K562 (cell line): ENCODE measurements at regions not wholly inside any gene's neighbourhood (a gene's known extent, or its start where the extent isn't known, plus 50 kb on each side); places are given as distances from the start of the nearest gene placed in this dataset.

ENCODE experiments used
- ATAC-seq: fragments of 200-7000 bp; cut with Tn5 transposase; 3 replicates; pipeline ENCODE4 v1.9.1; 2020; ENCODE audit warnings: moderate library complexity
- BruUV-seq: library from RNA; stranded (reverse); fragments of 400-500 nt; replicated peaks from 2 replicates; lab custom pipeline; 2021; lab: Mats Ljungman, UMichigan
- CTCF ChIA-PET: fragments of 300-600 bp; formaldehyde crosslinking; extraction: SDS; loops from one replicate; lab custom pipeline; 2021; ENCODE audit warnings: low intra/inter-chr PET ratio; lab: Yijun Ruan, JAX
- POLR2A ChIA-PET: fragments of 300-600, 350-650 bp; sonication (Branson Sonifier 250); formaldehyde crosslinking; extraction: SDS; loops from one replicate; lab custom pipeline; 2021; ENCODE audit warnings: antibody characterized with exemption, inconsistent platforms; lab: Yijun Ruan, JAX
- DNase-seq, 4 experiments: peaks; one replicate each; pipeline versions ENCODE4 v3.0.0 to v3.0.0-alpha.2; 2011 to 2018; ENCODE audit warnings: low spot score in 3 of 4, mixed read lengths in 3 of 4; ENCODE audit errors: extremely low read depth in 1 of 4
- FAIRE-seq: peaks from 2 replicates; lab custom pipeline; 2011; peaks lifted over from hg19 to GRCh38; lab: Jason Lieb, UNC
- H2AFZ ChIP-seq: 2 replicates; pipeline ENCODE4 v1.6.0; 2011; ENCODE audit warnings: low read depth, low read length, control low read depth, inconsistent platforms
- H3K27ac ChIP-seq: fragments of 200-600 bp; 3 replicates; pipeline ENCODE4 v1.8.0; 2011; ENCODE audit warnings: low read depth, mild to moderate bottlenecking, control low read depth, inconsistent platforms, low read length, moderate library complexity, mixed read lengths; ENCODE audit errors: extremely low read depth
- H3K27me3 ChIP-seq, 2 experiments: fragments of 300-600 bp in 1 of 2; 2 replicates in 1 of 2; 3 replicates in 1 of 2; pipeline versions ENCODE4 v1.6.0 to v1.8.0; 2011; ENCODE audit warnings: inconsistent platforms in 2 of 2, low read length in 2 of 2, mild to moderate bottlenecking in 1 of 2, mixed read lengths in 1 of 2, moderate library complexity in 1 of 2; ENCODE audit not compliant: control insufficient read depth in 2 of 2, insufficient read depth in 2 of 2
- H3K36me3 ChIP-seq: fragments of 300-600 bp; 3 replicates; pipeline ENCODE4 v1.8.0; 2011; ENCODE audit warnings: mild to moderate bottlenecking, low read length, inconsistent platforms; ENCODE audit not compliant: control insufficient read depth, insufficient read depth
- H3K4me1 ChIP-seq, 2 experiments: fragments of 200-600 bp in 1 of 2; replicated peaks in 1 of 2; 2 replicates in 1 of 2; 3 replicates in 1 of 2; pipeline versions ENCODE4 v1.5.1 to v1.8.0; 2011; ENCODE audit warnings: inconsistent platforms in 2 of 2, low read length in 2 of 2, mild to moderate bottlenecking in 1 of 2, mixed read lengths in 1 of 2, moderate library complexity in 1 of 2; ENCODE audit not compliant: control insufficient read depth in 2 of 2, insufficient read depth in 2 of 2
- H3K4me2 ChIP-seq: 2 replicates; pipeline ENCODE4 v1.6.1; 2011; ENCODE audit warnings: low read length, control low read depth, inconsistent platforms, mixed read lengths; ENCODE audit not compliant: insufficient read depth
- H3K4me3 ChIP-seq: fragments of 200-600 bp; sonication (generic), shearing (Covaris generic); 2 replicates; pipeline ENCODE4 v1.5.1; 2016; ENCODE audit warnings: control low read depth, inconsistent platforms
- H3K79me2 ChIP-seq: fragments of 200-600 bp; 3 replicates; pipeline ENCODE4 v1.8.0; 2011; ENCODE audit warnings: low read length, inconsistent platforms; ENCODE audit not compliant: control insufficient read depth, insufficient read depth
- H3K9ac ChIP-seq, 2 experiments: 2 replicates each; pipeline versions ENCODE4 v1.6.0 to v1.6.1; 2011; ENCODE audit warnings: low read depth in 2 of 2, low read length in 2 of 2, control low read depth in 1 of 2, inconsistent platforms in 1 of 2, mild to moderate bottlenecking in 1 of 2, mixed read lengths in 1 of 2; ENCODE audit not compliant: insufficient read depth in 1 of 2
- H3K9me1 ChIP-seq: one replicate; pipeline ENCODE4 v1.6.0; 2011; ENCODE audit warnings: inconsistent platforms, mild to moderate bottlenecking, low read length, moderate library complexity; ENCODE audit not compliant: control insufficient read depth, insufficient read depth
- H3K9me3 ChIP-seq: replicated peaks from 2 replicates; pipeline ENCODE4 v1.5.1; 2011; ENCODE audit warnings: low read depth, low read length, inconsistent platforms; ENCODE audit not compliant: control insufficient read depth, insufficient read depth
- H4K20me1 ChIP-seq: replicated peaks from 2 replicates; pipeline ENCODE4 v1.6.1; 2011; ENCODE audit warnings: low read length, inconsistent platforms, mixed read lengths; ENCODE audit not compliant: control insufficient read depth, insufficient read depth
- CBFA2T3 ChIP-seq: fragments of 450-650 bp; IDR thresholded peaks from 2 replicates; pipeline ENCODE4 v1.6.1; 2017
- ETV1 ChIP-seq: fragments of 450-650 bp; conservative IDR thresholded peaks from 2 replicates; pipeline ENCODE4 v1.6.1; 2016; ENCODE audit warnings: missing genetic modification characterization, control low read depth, low read depth, missing compliant biosample characterization
- ETV5 ChIP-seq: sonication (generic); formaldehyde crosslinking; IDR thresholded peaks from 2 replicates; pipeline ENCODE4 v1.4.0; 2020; ENCODE audit warnings: low read depth, mild to moderate bottlenecking, missing genetic modification reagents
- FIP1L1 ChIP-seq: fragments of 200-400 bp; formaldehyde crosslinking; IDR thresholded peaks from 2 replicates; pipeline ENCODE4 v1.6.1; 2018; ENCODE audit warnings: mild to moderate bottlenecking, low read depth, low read length; ENCODE audit not compliant: poor library complexity, severe bottlenecking
- KLF6 ChIP-seq: fragments of 250-450 bp; sonication (Bioruptor Pico); IDR thresholded peaks from 2 replicates; pipeline ENCODE4 v1.4.0; 2020; ENCODE audit warnings: mild to moderate bottlenecking, moderate library complexity, borderline replicate concordance
- MBD2 ChIP-seq: sonication (generic); IDR thresholded peaks from 2 replicates; pipeline ENCODE4 v1.6.1; 2016; ENCODE audit warnings: low read depth, borderline replicate concordance
- MEF2D ChIP-seq: conservative IDR thresholded peaks from 2 replicates; pipeline ENCODE4 v1.6.1; 2016; ENCODE audit warnings: low read depth, missing genetic modification characterization, missing compliant biosample characterization
- NELFE ChIP-seq: IDR thresholded peaks from 2 replicates; pipeline ENCODE4 v1.6.1; 2011; ENCODE audit warnings: mild to moderate bottlenecking; ENCODE audit not compliant: insufficient read depth, insufficient read length
- PHF8 ChIP-seq: fragments of 200-600 bp; sonication (generic); IDR thresholded peaks from 2 replicates; pipeline ENCODE4 v1.6.1; 2012; ENCODE audit warnings: mixed run types, mild to moderate bottlenecking, inconsistent platforms, low read length, moderate library complexity, borderline replicate concordance
- RBBP5 ChIP-seq: fragments of 200-600 bp; sonication (generic); IDR thresholded peaks from 2 replicates; pipeline ENCODE4 v1.6.1; 2012; ENCODE audit warnings: borderline replicate concordance, mild to moderate bottlenecking, low read length, control low read depth, inconsistent platforms; ENCODE audit not compliant: insufficient read depth, poor library complexity, severe bottlenecking
- SMARCA5 ChIP-seq: fragments of 450-650 bp; IDR thresholded peaks from 2 replicates; pipeline ENCODE4 v1.6.1; 2016
- TCF7L2 ChIP-seq: fragments of 150-350 bp; IDR thresholded peaks from 2 replicates; pipeline ENCODE4 v1.6.1; 2016; ENCODE audit warnings: low read depth, mild to moderate bottlenecking, low read length, moderate library complexity
- ZKSCAN8 ChIP-seq: fragments of 200-800 bp; sonication (Bioruptor generic); IDR thresholded peaks from 2 replicates; pipeline ENCODE4 v1.6.1; 2016; ENCODE audit warnings: missing genetic modification characterization, missing compliant biosample characterization
- ZNF217 ChIP-seq: sonication (generic); formaldehyde crosslinking; IDR thresholded peaks from 2 replicates; pipeline ENCODE4 v1.8.0; 2022; ENCODE audit warnings: mild to moderate bottlenecking, missing genetic modification reagents
- WGBS: fragments of 100-300 bp; shearing (Covaris generic); methylation state at CpG from one replicate; pipeline ENCODE4 v1.1.6; 2016; ENCODE audit warnings: low coverage, mixed read lengths; ENCODE audit not compliant: insufficient coverage; ENCODE audit errors: missing lambda C conversion rate; 5-methylcytosine and 5-hydroxymethylcytosine counted together
- in situ Hi-C: fragments of 300-500 bp; cut with MboI; formaldehyde crosslinking; loops from 4 replicates; pipeline ENCODE4 v1.15.0; 2018; ENCODE audit warnings: inconsistent platforms, mixed read lengths
- intact Hi-C: fragments of 100-400 bp; cut with micrococcal nuclease; formaldehyde crosslinking; loops from 2 replicates; pipeline ENCODE4 v1.14.2; 2022
- TF ChIP-seq, protein P1 (sequence below): IDR thresholded peaks from 2 replicates; pipeline ENCODE4 v1.6.1; 2014; ENCODE audit warnings: antibody characterized with exemption

DNA sequence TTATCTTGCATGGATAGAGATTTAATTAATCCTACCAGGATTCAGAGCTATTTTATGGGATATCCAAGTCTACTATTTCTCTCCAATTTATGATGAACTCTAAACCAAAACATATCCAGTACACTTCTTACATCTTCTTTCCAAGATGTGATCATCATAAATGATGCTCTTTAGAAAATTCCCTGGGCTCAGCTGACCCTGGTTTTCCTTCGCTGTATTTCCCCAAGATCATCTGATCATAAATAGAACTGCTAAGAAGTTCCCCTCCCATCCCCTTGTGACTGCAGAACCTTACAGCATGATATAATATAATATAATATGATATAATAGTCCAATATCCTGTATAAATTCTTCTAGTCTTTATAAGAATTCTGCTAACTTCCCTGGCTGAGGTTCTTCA is 114.6 kb upstream of the LYZL2 start:
- H3K4me2 ChIP-seq = no peak overlapping the region
- no peaks in the 10 kb centered on the region for H3K9me3 ChIP-seq
- ChIA-PET POLR2A (no interaction called here), CTCF (no interaction called here)
- H3K4me3 ChIP-seq = no peak overlapping the region
- peaks cover 3 to 36% of the 10 kb centered on the region in 2 experiments; a peak in 4 of 5 replicates for H3K27me3 ChIP-seq
- H4K20me1 ChIP-seq = no peaks in the 10 kb centered on the region
- BruUV-seq = no TSS peak
- H3K4me1 ChIP-seq = no peaks in the 10 kb centered on the region; a peak in 1 of 5 replicates
- H2AFZ ChIP-seq = no peak overlapping the region
- H3K36me3 ChIP-seq = no peaks in the 10 kb centered on the region
- no peak overlapping the region for H3K27ac ChIP-seq
- ATAC-seq (no peak), DNase-seq (no peak), FAIRE-seq (no peak)
- no peaks in the 10 kb centered on the region for H3K79me2 ChIP-seq
- intact Hi-C loops = no loop called here
- 0% methylated on average over 1 of the region's 1 CpG for WGBS
- no peaks in the 10 kb centered on the region for H3K9me1 ChIP-seq
- no peak overlapping the region for H3K9ac ChIP-seq
- TF ChIP-seq ETV5 (no peak), FIP1L1 (no peak), TCF7L2 (no peak), MEF2D (tag) (no peak), ZKSCAN8 (no peak), SMARCA5 (no peak), ZNF217 (CRISPR knock-in tag) (no peak), ETV1 (tag) (no peak), RBBP5 (no peak), PHF8 (no peak), KLF6 (CRISPR knock-in tag) (no peak), NELFE (no peak), MBD2 (no peak), CBFA2T3 (no peak)
- TF ChIP-seq, protein P1, sequence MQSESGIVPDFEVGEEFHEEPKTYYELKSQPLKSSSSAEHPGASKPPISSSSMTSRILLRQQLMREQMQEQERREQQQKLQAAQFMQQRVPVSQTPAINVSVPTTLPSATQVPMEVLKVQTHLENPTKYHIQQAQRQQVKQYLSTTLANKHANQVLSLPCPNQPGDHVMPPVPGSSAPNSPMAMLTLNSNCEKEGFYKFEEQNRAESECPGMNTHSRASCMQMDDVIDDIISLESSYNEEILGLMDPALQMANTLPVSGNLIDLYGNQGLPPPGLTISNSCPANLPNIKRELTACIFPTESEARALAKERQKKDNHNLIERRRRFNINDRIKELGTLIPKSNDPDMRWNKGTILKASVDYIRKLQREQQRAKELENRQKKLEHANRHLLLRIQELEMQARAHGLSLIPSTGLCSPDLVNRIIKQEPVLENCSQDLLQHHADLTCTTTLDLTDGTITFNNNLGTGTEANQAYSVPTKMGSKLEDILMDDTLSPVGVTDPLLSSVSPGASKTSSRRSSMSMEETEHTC = no peak
- in situ Hi-C loops = loop anchor here (25.0 kb wide), 1 partner anchor 1043 kb away; no protein-coding TSS in a partner anchor
